Mammary epithelial cell (primary cell): ENCODE measurements at regions not wholly inside any gene's neighbourhood (a gene's known extent, or its start where the extent isn't known, plus 50 kb on each side); places are given as distances from the start of the nearest gene placed in this dataset.

Experiments used
- EZH2 ChIP-seq: IDR thresholded peaks from 2 replicates; pipeline ENCODE4 v1.6.1; 2012; ENCODE audit warnings: low read length, inconsistent platforms, borderline replicate concordance
- TF ChIP-seq, protein P1 (sequence below), 2 donors: IDR thresholded peaks in 1 of 2; conservative IDR thresholded peaks in 1 of 2; 2 replicates each; pipeline ENCODE4 v1.5.1; 2011 to 2012; ENCODE audit warnings: inconsistent platforms in 2 of 2, low read length in 2 of 2, mild to moderate bottlenecking in 2 of 2, control low read depth in 1 of 2, low read depth in 1 of 2; ENCODE audit not compliant: insufficient read depth in 1 of 2; ENCODE audit errors: extremely low read depth in 1 of 2

DNA sequence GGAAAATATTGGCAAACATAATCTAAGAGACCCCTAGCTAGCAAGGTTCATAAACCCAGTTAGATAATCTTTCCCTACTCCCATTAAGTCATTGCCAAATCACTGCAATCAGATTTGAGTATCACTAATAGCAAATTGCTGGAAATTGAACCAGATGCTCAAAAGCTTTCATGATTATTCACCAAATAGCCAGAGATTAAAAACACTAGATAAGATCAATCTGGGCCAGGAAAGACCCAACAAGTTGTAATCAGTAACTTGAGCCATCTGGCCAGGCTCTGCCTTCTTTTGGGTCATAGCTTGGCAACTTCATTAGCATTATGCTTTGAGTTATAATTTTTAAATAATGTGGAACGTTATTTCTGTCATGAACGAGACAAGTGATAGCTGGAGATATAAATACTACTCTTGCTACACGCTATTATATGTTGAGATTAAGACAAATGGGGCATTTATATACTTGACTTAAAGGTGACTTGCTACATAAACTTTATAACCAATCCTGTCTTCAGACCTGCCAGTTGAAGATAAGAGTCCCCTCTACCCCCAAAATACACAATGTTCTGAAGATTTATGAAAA is 196.6 kb upstream of the EDNRA start:
- TF ChIP-seq, protein P1, sequence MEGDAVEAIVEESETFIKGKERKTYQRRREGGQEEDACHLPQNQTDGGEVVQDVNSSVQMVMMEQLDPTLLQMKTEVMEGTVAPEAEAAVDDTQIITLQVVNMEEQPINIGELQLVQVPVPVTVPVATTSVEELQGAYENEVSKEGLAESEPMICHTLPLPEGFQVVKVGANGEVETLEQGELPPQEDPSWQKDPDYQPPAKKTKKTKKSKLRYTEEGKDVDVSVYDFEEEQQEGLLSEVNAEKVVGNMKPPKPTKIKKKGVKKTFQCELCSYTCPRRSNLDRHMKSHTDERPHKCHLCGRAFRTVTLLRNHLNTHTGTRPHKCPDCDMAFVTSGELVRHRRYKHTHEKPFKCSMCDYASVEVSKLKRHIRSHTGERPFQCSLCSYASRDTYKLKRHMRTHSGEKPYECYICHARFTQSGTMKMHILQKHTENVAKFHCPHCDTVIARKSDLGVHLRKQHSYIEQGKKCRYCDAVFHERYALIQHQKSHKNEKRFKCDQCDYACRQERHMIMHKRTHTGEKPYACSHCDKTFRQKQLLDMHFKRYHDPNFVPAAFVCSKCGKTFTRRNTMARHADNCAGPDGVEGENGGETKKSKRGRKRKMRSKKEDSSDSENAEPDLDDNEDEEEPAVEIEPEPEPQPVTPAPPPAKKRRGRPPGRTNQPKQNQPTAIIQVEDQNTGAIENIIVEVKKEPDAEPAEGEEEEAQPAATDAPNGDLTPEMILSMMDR (conservative IDR thresholded peaks at IDR 0.05 in 1 of 2, IDR thresholded peaks at IDR 0.05 in 1 of 2; ENCODE audit: extremely low read depth in 1 of 2, insufficient read depth in 1 of 2, low read depth in 1 of 2, low read length in 2 of 2), result no peak
- TF ChIP-seq EZH2, result no peak
